ENCODE measurements at regions not wholly inside any gene's neighbourhood (a gene's known extent, or its start where the extent isn't known, plus 50 kb on each side); places are given as distances from the start of the nearest gene placed in this dataset.

DNA sequence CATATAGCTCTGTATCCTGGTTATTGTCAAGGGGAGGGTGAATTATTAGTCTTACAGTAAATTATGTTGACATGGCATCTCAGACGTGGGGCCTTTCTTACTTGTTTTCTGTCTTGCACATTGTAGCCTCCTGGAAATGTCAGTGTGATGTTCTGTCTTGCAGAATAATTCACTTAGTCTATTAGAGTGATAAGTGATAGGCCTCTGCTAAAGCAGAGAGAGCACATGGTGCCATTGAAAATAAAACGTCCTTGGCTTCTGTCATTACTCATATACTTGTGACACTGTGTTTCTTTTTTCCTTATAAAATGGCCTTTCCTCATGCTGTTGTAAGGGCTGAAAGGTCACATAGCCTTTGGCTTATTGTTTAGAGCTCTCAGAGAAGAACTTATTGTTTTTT is 531.0 kb downstream of the EPM2A start:
- TF ChIP-seq, protein P1, sequence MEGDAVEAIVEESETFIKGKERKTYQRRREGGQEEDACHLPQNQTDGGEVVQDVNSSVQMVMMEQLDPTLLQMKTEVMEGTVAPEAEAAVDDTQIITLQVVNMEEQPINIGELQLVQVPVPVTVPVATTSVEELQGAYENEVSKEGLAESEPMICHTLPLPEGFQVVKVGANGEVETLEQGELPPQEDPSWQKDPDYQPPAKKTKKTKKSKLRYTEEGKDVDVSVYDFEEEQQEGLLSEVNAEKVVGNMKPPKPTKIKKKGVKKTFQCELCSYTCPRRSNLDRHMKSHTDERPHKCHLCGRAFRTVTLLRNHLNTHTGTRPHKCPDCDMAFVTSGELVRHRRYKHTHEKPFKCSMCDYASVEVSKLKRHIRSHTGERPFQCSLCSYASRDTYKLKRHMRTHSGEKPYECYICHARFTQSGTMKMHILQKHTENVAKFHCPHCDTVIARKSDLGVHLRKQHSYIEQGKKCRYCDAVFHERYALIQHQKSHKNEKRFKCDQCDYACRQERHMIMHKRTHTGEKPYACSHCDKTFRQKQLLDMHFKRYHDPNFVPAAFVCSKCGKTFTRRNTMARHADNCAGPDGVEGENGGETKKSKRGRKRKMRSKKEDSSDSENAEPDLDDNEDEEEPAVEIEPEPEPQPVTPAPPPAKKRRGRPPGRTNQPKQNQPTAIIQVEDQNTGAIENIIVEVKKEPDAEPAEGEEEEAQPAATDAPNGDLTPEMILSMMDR (IDR thresholded peaks at IDR 0.05; ENCODE audit: low read length), result no peak
- TF ChIP-seq EZH2 (optimal IDR thresholded peaks at IDR 0.05; ENCODE audit: low read depth, low read length), result no peak
